Astrocyte (in vitro differentiated cells and primary cell): ENCODE measurements at regions not wholly inside any gene's neighbourhood (a gene's known extent, or its start where the extent isn't known, plus 50 kb on each side); places are given as distances from the start of the nearest gene placed in this dataset.

Source experiments
- CTCF ChIP-seq: IDR thresholded peaks from 2 replicates; pipeline ENCODE4 v1.5.1; 2011; ENCODE audit warnings: low read depth, mild to moderate bottlenecking, inconsistent platforms, low read length, moderate library complexity; ENCODE audit not compliant: insufficient read depth
- EZH2 ChIP-seq: IDR thresholded peaks from 2 replicates; pipeline ENCODE4 v1.6.1; 2012; ENCODE audit warnings: mild to moderate bottlenecking, low read length, inconsistent platforms; ENCODE audit not compliant: insufficient read depth

GRCh38 chr6:43911354-43912115 is 141.5 kb downstream of the VEGFA start:
- TF ChIP-seq CTCF (no peak), EZH2 (no peak)
